A549 (cell line): ENCODE measurements at regions not wholly inside any gene's neighbourhood (a gene's known extent, or its start where the extent isn't known, plus 50 kb on each side); places are given as distances from the start of the nearest gene placed in this dataset.

Experiments used
- ATAC-seq, 2 experiments: fragments of 200-7000 bp in 1 of 2; fragments of >200 bp in 1 of 2; cut with Nextera tagmentation in 1 of 2; cut with Tn5 transposase in 1 of 2; 3 replicates each; pipeline versions ENCODE4 v1.8.0 to v1.9.1; 2018 to 2020; ENCODE audit warnings: mild to moderate bottlenecking in 1 of 2, moderate library complexity in 1 of 2
- CTCF ChIA-PET: fragments of 300-600 bp; sonication (Branson Sonifier 250); formaldehyde crosslinking; extraction: SDS; loops from one replicate; lab custom pipeline; 2021; ENCODE audit warnings: antibody characterized with exemption, inconsistent platforms; lab: Yijun Ruan, JAX
- POLR2A ChIA-PET: fragments of 350-600 bp; formaldehyde crosslinking; extraction: SDS; loops from one replicate; lab custom pipeline; 2021; ENCODE audit warnings: antibody characterized with exemption, inconsistent platforms; lab: Yijun Ruan, JAX
- DNase-seq, 2 experiments: peaks; one replicate each; pipeline versions ENCODE4 v3.0.0 to v3.0.0-alpha.2; 2011 to 2016; ENCODE audit warnings: low read depth in 1 of 2, low spot score in 1 of 2
- FAIRE-seq: peaks from 2 replicates; lab custom pipeline; 2011; peaks lifted over from hg19 to GRCh38; lab: Jason Lieb, UNC
- H3K27ac ChIP-seq, 2 experiments: fragments of >200 bp; sonication (Bioruptor Twin); formaldehyde crosslinking; 3 replicates each; pipeline ENCODE4 v1.5.1; 2016 to 2017
- H3K4me1 ChIP-seq: fragments of >200 bp; sonication (Bioruptor Twin); formaldehyde crosslinking; 3 replicates; pipeline ENCODE4 v1.6.1; 2016
- H3K4me2 ChIP-seq: fragments of >200 bp; sonication (Bioruptor Twin); formaldehyde crosslinking; 3 replicates; pipeline ENCODE4 v1.6.1; 2016
- H3K4me3 ChIP-seq: fragments of >200 bp; sonication (Bioruptor Twin); formaldehyde crosslinking; 3 replicates; pipeline ENCODE4 v1.5.1; 2016
- H3K9me3 ChIP-seq: fragments of >200 bp; sonication (Bioruptor Twin); formaldehyde crosslinking; 3 replicates; pipeline ENCODE4 v1.6.1; 2016
- BHLHE40 ChIP-seq: IDR thresholded peaks from 2 replicates; pipeline ENCODE4 v1.6.1; 2012; ENCODE audit warnings: low read depth, low read length, inconsistent platforms
- CBX2 ChIP-seq: fragments of 200-600 bp; sonication (generic); IDR thresholded peaks from 2 replicates; pipeline ENCODE4 v1.6.1; 2016; ENCODE audit warnings: low read depth, mild to moderate bottlenecking, borderline replicate concordance
- CBX8 ChIP-seq: fragments of 200-600 bp; sonication (generic); IDR thresholded peaks from 2 replicates; pipeline ENCODE4 v1.6.1; 2016
- CHD2 ChIP-seq: fragments of 150-350 bp; IDR thresholded peaks from 2 replicates; pipeline ENCODE4 v1.6.1; 2014; ENCODE audit warnings: low read length; ENCODE audit not compliant: partially characterized antibody
- CHD4 ChIP-seq: fragments of 200-600 bp; sonication (generic); IDR thresholded peaks from 2 replicates; pipeline ENCODE4 v1.6.1; 2016; ENCODE audit warnings: antibody characterized with exemption, mild to moderate bottlenecking, borderline replicate concordance
- EP300 ChIP-seq, 2 experiments: fragments of >200 bp; sonication (Bioruptor Twin); formaldehyde crosslinking; IDR thresholded peaks; 2 replicates in 1 of 2; 3 replicates in 1 of 2; pipeline ENCODE4 v1.6.1; 2016 to 2017
- FOSL2 ChIP-seq, 2 experiments: fragments of 450-650 bp in 1 of 2; fragments of >200 bp in 1 of 2; sonication (Bioruptor Twin) in 1 of 2; formaldehyde crosslinking; IDR thresholded peaks; 2 replicates each; pipeline versions ENCODE4 v1.5.0 to v1.6.1; 2016 to 2020; ENCODE audit warnings: mild to moderate bottlenecking in 1 of 2, moderate library complexity in 1 of 2
- GATA3 ChIP-seq: IDR thresholded peaks from 2 replicates; pipeline ENCODE4 v1.6.1; 2012; ENCODE audit warnings: borderline replicate concordance
- HDAC2 ChIP-seq: fragments of 200-600 bp; sonication (generic); IDR thresholded peaks from 2 replicates; pipeline ENCODE4 v1.6.1; 2016
- HES2 ChIP-seq: fragments of >200 bp; sonication (Bioruptor Twin); formaldehyde crosslinking; IDR thresholded peaks from 2 replicates; pipeline ENCODE4 v1.6.1; 2016
- HOXA7 ChIP-seq: fragments of 250-450 bp; sonication (Bioruptor Pico); IDR thresholded peaks from 2 replicates; pipeline ENCODE4 v1.5.0; 2020; ENCODE audit warnings: mild to moderate bottlenecking, moderate library complexity
- HOXB5 ChIP-seq: fragments of 250-450 bp; sonication (Bioruptor Pico); IDR thresholded peaks from 2 replicates; pipeline ENCODE4 v1.5.0; 2020; ENCODE audit warnings: mild to moderate bottlenecking, moderate library complexity
- JUN ChIP-seq, 2 experiments: fragments of >200 bp; sonication (Bioruptor Twin); formaldehyde crosslinking; IDR thresholded peaks; 2 replicates in 1 of 2; 3 replicates in 1 of 2; pipeline ENCODE4 v1.6.1; 2016 to 2017
- JUNB ChIP-seq: fragments of >200 bp; sonication (Bioruptor Twin); formaldehyde crosslinking; IDR thresholded peaks from 2 replicates; pipeline ENCODE4 v1.6.1; 2016
- KDM1A ChIP-seq: fragments of 200-600 bp; sonication (generic); IDR thresholded peaks from 2 replicates; pipeline ENCODE4 v1.6.1; 2016; ENCODE audit warnings: low read depth, mild to moderate bottlenecking
- MAX ChIP-seq: IDR thresholded peaks from 2 replicates; pipeline ENCODE4 v1.6.1; 2012
- MAZ ChIP-seq: fragments of 150-350 bp; IDR thresholded peaks from 2 replicates; pipeline ENCODE4 v1.6.1; 2014; ENCODE audit warnings: antibody characterized with exemption, low read depth, low read length, borderline replicate concordance
- NFE2L2 ChIP-seq: fragments of 150-350 bp; conservative IDR thresholded peaks from 2 replicates; pipeline ENCODE4 v1.6.1; 2014; ENCODE audit warnings: low read length
- NPAS2 ChIP-seq: fragments of 250-450 bp; sonication (Bioruptor Pico); IDR thresholded peaks from 2 replicates; pipeline ENCODE4 v1.8.0; 2022; ENCODE audit warnings: mild to moderate bottlenecking, moderate library complexity, borderline replicate concordance
- POLR2A ChIP-seq: IDR thresholded peaks from 2 replicates; pipeline ENCODE4 v1.6.1; 2012; ENCODE audit warnings: mild to moderate bottlenecking, low read length
- POLR2AphosphoS2 ChIP-seq: conservative IDR thresholded peaks from 2 replicates; pipeline ENCODE4 v1.6.1; 2012; ENCODE audit warnings: low read length, improper control_type of control experiment, inconsistent platforms
- RARB ChIP-seq: fragments of 250-450 bp; sonication (Bioruptor Pico); IDR thresholded peaks from 2 replicates; pipeline ENCODE4 v1.8.0; 2021; ENCODE audit warnings: mild to moderate bottlenecking, moderate library complexity
- RCOR1 ChIP-seq: fragments of 150-350 bp; IDR thresholded peaks from 2 replicates; pipeline ENCODE4 v1.6.1; 2014; ENCODE audit warnings: antibody characterized with exemption, low read length, low read depth
- RFX5 ChIP-seq: fragments of 450-650 bp; IDR thresholded peaks from 2 replicates; pipeline ENCODE4 v1.7.1; 2014; ENCODE audit warnings: antibody characterized with exemption, mild to moderate bottlenecking, moderate library complexity
- SREBF2 ChIP-seq: fragments of 450-650 bp; IDR thresholded peaks from 2 replicates; pipeline ENCODE4 v1.6.1; 2014; ENCODE audit warnings: mild to moderate bottlenecking, moderate library complexity
- TP53 ChIP-seq: fragments of 250-450 bp; sonication (Bioruptor Pico); IDR thresholded peaks from 2 replicates; pipeline ENCODE4 v1.5.0; 2021; ENCODE audit warnings: mild to moderate bottlenecking, moderate library complexity
- ZC3H11A ChIP-seq: fragments of 450-650 bp; IDR thresholded peaks from 2 replicates; pipeline ENCODE4 v1.6.1; 2014; ENCODE audit warnings: antibody characterized with exemption, mild to moderate bottlenecking
- ZFP36 ChIP-seq: fragments of 450-650 bp; IDR thresholded peaks from 2 replicates; pipeline ENCODE4 v1.6.1; 2014; ENCODE audit warnings: borderline replicate concordance; ENCODE audit not compliant: partially characterized antibody
- ZNF302 ChIP-seq: fragments of 250-450 bp; sonication (Bioruptor Pico); IDR thresholded peaks from 2 replicates; pipeline ENCODE4 v1.9.0; 2021; ENCODE audit warnings: inconsistent platforms, mild to moderate bottlenecking, moderate library complexity
- ZSCAN20 ChIP-seq: fragments of 250-450 bp; sonication (Bioruptor Pico); IDR thresholded peaks from 2 replicates; pipeline ENCODE4 v1.8.0; 2022; ENCODE audit warnings: mild to moderate bottlenecking, moderate library complexity
- WGBS: methylation state at CpG from one replicate; pipeline ENCODE4 v1.1.6; 2017; ENCODE audit errors: missing lambda C conversion rate; 5-methylcytosine and 5-hydroxymethylcytosine counted together
- TF ChIP-seq, protein P1 (sequence below): IDR thresholded peaks from 2 replicates; pipeline ENCODE4 v1.6.1; 2012
- TF ChIP-seq, protein P2 (sequence below): fragments of >200 bp; sonication (Bioruptor Twin); formaldehyde crosslinking; IDR thresholded peaks from 3 replicates; pipeline ENCODE4 v1.5.1; 2016

DNA sequence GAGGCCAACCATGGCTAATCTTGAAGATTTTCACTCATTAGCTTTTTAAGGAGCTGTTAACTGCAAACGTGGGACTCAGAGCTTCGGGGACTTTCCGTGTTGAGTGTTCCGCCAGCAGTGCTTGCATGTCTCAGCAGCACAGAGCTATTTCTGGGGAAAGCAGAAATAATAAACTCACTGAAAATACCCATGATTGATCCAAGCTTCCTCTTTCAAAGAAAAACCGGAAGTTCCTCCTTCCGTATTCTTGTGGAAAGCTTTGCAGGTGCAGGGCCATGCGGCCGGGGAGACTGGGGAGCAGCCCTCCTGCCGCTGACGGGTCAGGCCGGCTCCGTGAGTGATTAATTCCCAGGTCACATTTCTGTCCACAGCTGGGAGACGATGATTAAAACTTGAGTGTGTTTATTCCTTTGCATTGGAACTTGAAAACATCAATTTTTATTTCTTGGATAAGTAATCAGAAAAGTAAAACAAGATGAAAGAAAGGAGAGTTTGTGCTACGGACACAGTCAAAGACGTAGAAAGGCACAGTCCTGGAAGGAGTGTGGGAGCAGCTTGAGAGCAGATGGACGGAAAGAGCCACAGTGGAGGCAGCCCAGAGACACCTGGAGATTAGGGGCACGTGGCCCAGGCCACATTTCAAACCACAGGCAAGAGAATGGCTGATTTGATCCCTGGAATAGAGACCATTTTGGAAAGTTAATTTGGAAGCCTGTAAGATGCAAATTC is 54.2 kb upstream of the CTDP1 start:
- FAIRE-seq (no peak), DNase-seq (no peak), ATAC-seq (no peak)
- Histone ChIP-seq H3K9me3 (no peaks in the 10 kb centered on the region), H3K4me1 (no peaks in the 10 kb centered on the region), H3K4me2 (no peak overlapping the region), H3K27ac (no peak overlapping the region), H3K4me3 (no peak overlapping the region)
- no peak for TF ChIP-seq JUNB
- no peak for TF ChIP-seq NPAS2 (CRISPR knock-in tag)
- no peak for TF ChIP-seq POLR2A
- no peak for TF ChIP-seq HOXB5 (CRISPR knock-in tag)
- TF ChIP-seq EP300 (IDR thresholded peaks at IDR 0.05) = no peak
- TF ChIP-seq TP53 (CRISPR knock-in tag) = no peak
- no peak for TF ChIP-seq BHLHE40
- TF ChIP-seq GATA3 = no peak
- TF ChIP-seq ZC3H11A = no peak
- TF ChIP-seq SREBF2 = no peak
- TF ChIP-seq POLR2AphosphoS2 = no peak
- TF ChIP-seq, protein P1, sequence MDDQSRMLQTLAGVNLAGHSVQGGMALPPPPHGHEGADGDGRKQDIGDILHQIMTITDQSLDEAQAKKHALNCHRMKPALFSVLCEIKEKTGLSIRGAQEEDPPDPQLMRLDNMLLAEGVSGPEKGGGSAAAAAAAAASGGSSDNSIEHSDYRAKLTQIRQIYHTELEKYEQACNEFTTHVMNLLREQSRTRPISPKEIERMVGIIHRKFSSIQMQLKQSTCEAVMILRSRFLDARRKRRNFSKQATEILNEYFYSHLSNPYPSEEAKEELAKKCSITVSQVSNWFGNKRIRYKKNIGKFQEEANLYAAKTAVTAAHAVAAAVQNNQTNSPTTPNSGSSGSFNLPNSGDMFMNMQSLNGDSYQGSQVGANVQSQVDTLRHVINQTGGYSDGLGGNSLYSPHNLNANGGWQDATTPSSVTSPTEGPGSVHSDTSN = no peak
- TF ChIP-seq FOSL2 (IDR thresholded peaks at IDR 0.05) = no peak
- no peak for TF ChIP-seq FOSL2 (CRISPR knock-in tag; IDR thresholded peaks at IDR 0.05)
- no peak for TF ChIP-seq CBX2
- no peak for TF ChIP-seq KDM1A
- TF ChIP-seq HOXA7 = no peak
- no peak for TF ChIP-seq RARB (CRISPR knock-in tag)
- no peak for TF ChIP-seq RCOR1
- no peak for TF ChIP-seq HES2
- WGBS = 63% methylated on average over 17 of the region's 17 CpGs
- ChIA-PET CTCF (interaction anchor here (1.0 kb wide), 1 partner anchor 19 kb away, joined by 3 read pairs; no protein-coding TSS in a partner anchor), POLR2A (no interaction called here)

DNA sequence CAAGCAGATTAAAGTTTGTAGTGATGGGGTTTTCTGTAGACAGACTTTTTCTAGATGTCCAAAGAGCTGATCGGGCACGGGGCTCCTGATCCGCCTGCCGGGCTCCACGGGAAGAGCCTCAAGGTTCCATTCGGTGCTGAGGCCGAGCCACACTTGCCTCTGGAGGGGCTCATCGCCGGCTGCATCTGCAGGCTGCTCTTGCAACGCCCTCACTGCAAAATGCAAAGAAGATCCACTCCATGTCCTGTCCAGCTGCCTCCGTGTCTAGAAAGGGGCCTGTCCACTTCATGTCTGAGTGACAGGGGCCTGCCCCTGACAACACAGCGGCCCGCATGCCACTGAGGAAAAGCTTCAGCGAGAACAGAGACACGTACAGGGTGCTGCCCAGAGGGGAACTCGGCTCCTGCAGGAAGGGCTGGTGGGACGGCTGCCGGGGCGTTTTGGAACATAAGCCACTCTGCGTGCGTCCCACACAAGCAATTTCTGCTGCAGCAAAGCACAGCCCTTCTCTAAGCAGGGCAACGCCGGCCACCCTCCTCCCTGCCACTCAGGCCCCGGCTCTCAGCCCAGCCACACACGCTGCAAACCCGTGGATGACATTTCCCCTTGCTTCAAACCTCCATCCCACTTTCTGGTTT is 53.6 kb upstream of the CTDP1 start:
- Histone ChIP-seq H3K27ac (no peak overlapping the region), H3K4me1 (no peaks in the 10 kb centered on the region), H3K4me3 (no peak overlapping the region), H3K4me2 (no peak overlapping the region), H3K9me3 (no peaks in the 10 kb centered on the region)
- FAIRE-seq (no peak), DNase-seq (no peak), ATAC-seq (no peak)
- TF ChIP-seq ZSCAN20 (CRISPR knock-in tag) (no peak), RFX5 (no peak), CHD2 (no peak), POLR2AphosphoS2 (no peak), MAZ (no peak), NFE2L2 (no peak), ZFP36 (no peak), SREBF2 (no peak), POLR2A (no peak), HDAC2 (no peak), KDM1A (no peak), HES2 (no peak), ZNF302 (CRISPR knock-in tag) (no peak), CHD4 (no peak), HOXA7 (no peak), MAX (no peak), JUN (IDR thresholded peaks at IDR 0.05) (no peak), CBX8 (no peak)
- TF ChIP-seq, protein P2, sequence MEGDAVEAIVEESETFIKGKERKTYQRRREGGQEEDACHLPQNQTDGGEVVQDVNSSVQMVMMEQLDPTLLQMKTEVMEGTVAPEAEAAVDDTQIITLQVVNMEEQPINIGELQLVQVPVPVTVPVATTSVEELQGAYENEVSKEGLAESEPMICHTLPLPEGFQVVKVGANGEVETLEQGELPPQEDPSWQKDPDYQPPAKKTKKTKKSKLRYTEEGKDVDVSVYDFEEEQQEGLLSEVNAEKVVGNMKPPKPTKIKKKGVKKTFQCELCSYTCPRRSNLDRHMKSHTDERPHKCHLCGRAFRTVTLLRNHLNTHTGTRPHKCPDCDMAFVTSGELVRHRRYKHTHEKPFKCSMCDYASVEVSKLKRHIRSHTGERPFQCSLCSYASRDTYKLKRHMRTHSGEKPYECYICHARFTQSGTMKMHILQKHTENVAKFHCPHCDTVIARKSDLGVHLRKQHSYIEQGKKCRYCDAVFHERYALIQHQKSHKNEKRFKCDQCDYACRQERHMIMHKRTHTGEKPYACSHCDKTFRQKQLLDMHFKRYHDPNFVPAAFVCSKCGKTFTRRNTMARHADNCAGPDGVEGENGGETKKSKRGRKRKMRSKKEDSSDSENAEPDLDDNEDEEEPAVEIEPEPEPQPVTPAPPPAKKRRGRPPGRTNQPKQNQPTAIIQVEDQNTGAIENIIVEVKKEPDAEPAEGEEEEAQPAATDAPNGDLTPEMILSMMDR = no peak
- 64% methylated on average over 21 of the region's 26 CpGs for WGBS
- POLR2A ChIA-PET = no interaction called here
- CTCF ChIA-PET = interaction anchor here (1.0 kb wide), 1 partner anchor 18 kb away, joined by 3 read pairs; no protein-coding TSS in a partner anchor
